K562 (cell line): ENCODE measurements at regions not wholly inside any gene's neighbourhood (a gene's known extent, or its start where the extent isn't known, plus 50 kb on each side); places are given as distances from the start of the nearest gene placed in this dataset.

Experiments
- CREB1 ChIP-seq, 2 experiments: sonication (generic) in 1 of 2; formaldehyde crosslinking in 1 of 2; IDR thresholded peaks; 2 replicates each; pipeline versions ENCODE4 v1.6.1 to v1.8.0; 2012 to 2022; ENCODE audit warnings: inconsistent platforms in 1 of 2, mild to moderate bottlenecking in 1 of 2, missing genetic modification reagents in 1 of 2, moderate library complexity in 1 of 2
- HIVEP1 ChIP-seq: fragments of 250-450 bp; sonication (Bioruptor Pico); IDR thresholded peaks from 2 replicates; pipeline ENCODE4 v1.4.0; 2020; ENCODE audit warnings: mild to moderate bottlenecking
- MYC ChIP-seq, 2 experiments: fragments of 250-450 bp in 1 of 2; sonication (Bioruptor Pico) in 1 of 2; IDR thresholded peaks; 2 replicates each; pipeline versions ENCODE4 v1.5.1 to v1.6.1; 2012 to 2021; ENCODE audit warnings: low read depth in 2 of 2, borderline replicate concordance in 1 of 2, improper control_type of control experiment in 1 of 2, low read length in 1 of 2, mild to moderate bottlenecking in 1 of 2, moderate library complexity in 1 of 2
- SETDB1 ChIP-seq: IDR thresholded peaks from one replicate; pipeline ENCODE4 v1.6.1; 2012; ENCODE audit warnings: low read length, control low read depth, inconsistent platforms
- SIN3A ChIP-seq, 2 experiments: fragments of 150-350 bp in 1 of 2; IDR thresholded peaks; 2 replicates each; pipeline ENCODE4 v1.6.1; 2011 to 2016; ENCODE audit warnings: borderline replicate concordance in 2 of 2, low read depth in 2 of 2, low read length in 2 of 2, mild to moderate bottlenecking in 2 of 2, moderate library complexity in 2 of 2; ENCODE audit not compliant: control insufficient read depth in 1 of 2
- ZNF274 ChIP-seq: IDR thresholded peaks from 2 replicates; pipeline ENCODE4 v1.6.1; 2011; ENCODE audit warnings: low read depth, mild to moderate bottlenecking, low read length, moderate library complexity, borderline replicate concordance

- TF ChIP-seq HIVEP1 (CRISPR knock-in tag) (no peak), SETDB1 (no peak), ZNF274 (no peak), CREB1 (IDR thresholded peaks at IDR 0.05) (no peak), CREB1 (CRISPR knock-in tag; IDR thresholded peaks at IDR 0.05) (no peak), SIN3A (IDR thresholded peaks at IDR 0.05; ENCODE audit: borderline replicate concordance in 2 of 2, control insufficient read depth in 1 of 2, low read depth in 2 of 2, low read length in 2 of 2) (no peak), MYC (IDR thresholded peaks at IDR 0.05; ENCODE audit: low read depth, low read length) (no peak), MYC (CRISPR knock-in tag; IDR thresholded peaks at IDR 0.05; ENCODE audit: borderline replicate concordance, low read depth) (no peak)
These were observed 219.6 kb upstream of the ZNF462 start for GRCh38 chr9:106643211-106643930.
